NCI-H748 treated with DMSO at 0.1 percent for 48 hours (cell line): ENCODE measurements at regions not wholly inside any gene's neighbourhood (a gene's known extent, or its start where the extent isn't known, plus 50 kb on each side); places are given as distances from the start of the nearest gene placed in this dataset.
"Not testable (repeated sequence)": the region's sequence is repeated elsewhere in the genome, so short reads cannot be mapped to it uniquely, and the experiment has no call there.

ENCODE experiments used
- DNase-seq: peaks from one replicate; lab custom pipeline; 2025; lab: John Stamatoyannopoulos, UW

DNA sequence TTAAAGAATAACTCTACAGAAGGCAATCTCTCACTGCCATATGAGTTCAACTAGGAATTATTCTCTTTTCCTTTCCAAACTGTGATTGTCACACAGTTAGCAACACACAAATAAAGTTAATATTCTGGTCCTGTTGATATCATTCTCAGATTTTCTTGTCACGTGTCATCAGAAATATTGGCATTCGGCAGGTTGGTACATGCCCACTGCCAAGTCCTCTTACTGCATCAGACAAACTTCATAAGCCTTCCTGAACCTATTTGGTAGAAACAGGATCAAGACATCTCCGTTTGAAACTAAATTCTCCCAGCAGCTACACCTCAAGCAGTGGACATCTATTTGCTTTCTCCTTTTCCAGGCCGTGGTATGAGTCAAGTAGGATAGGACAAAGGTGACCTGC, 177.9 kb upstream of the SOX2 start:
- no peak for DNase-seq

DNA sequence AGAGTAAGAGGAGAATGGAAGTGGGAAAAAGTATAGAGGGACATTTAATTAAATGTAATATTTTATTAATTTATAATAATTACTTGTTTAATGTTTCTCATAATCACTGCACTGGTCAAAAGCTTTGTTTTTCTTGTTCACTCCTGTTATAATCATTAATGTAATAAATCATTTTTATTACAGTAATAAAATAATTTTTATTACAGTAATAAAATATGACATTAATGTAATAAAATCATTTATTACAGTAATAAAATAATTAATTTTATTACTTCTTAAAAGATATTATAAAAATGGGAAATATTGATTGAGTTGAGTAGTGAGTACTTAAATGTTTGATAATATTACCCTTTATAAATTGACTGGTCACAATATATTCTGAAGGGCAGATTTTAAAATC, 181.1 kb upstream of the SOX2 start:
- no peak for DNase-seq

DNA sequence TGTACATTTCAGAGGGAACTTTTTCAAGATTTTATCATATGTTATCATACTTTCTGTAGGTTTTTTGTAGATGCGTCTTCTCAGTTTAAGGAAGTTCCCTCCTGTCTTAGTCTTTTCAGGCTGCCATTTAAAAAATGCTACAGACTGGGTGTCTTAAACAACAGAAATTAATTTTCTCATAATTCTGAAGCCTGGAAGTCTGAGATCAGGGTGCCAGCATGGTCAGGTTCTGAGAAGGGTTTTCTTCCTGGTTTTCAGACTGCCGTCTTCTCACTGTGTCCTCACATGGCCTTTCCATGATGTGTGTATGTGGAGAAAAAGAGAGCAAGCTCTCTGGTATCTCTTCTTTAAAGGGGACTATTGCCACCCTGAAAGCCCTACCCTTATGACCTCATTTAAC, 189.9 kb upstream of the SOX2 start:
- DNase-seq, result no peak

DNA sequence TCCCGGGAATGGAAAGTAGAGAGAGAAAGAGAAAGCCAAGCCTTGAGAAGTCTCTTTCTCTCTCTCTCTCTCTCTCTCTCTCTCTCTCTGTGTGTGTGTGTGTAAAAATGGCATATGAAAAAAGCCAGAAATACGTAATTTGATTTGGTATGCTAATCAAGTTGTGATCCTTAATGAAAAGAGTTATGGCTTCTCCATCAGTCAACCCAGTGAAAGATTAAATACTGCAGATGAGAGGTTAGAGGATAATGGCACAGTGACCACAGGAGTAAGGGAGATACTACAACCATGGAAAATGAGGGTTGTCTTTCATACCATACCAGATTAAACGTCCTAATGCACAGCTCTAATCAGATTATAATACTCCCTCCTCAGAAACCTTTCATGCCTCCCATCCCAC, 193.5 kb upstream of the SOX2 start:
- DNase-seq, result no peak

DNA sequence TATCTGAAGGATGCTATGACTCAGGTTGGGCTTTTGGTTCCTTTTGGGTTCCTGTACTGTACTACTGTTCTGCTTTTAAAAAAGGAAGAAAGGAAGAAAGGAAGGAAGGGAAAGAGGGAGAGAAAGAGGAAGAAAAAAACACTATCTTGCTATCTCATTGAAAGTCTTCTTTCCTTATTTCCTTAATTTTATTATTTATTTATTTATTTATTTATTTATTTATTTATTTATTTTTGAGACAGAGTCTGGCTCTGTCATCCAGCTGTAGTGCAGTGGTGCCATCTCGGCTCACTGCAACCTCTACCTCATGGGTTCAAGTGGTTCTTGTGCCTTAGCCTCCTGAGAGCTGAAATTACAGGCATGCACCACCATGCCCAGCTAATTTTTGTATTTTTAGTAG, 198.9 kb upstream of the SOX2 start:
- no peak for DNase-seq

DNA sequence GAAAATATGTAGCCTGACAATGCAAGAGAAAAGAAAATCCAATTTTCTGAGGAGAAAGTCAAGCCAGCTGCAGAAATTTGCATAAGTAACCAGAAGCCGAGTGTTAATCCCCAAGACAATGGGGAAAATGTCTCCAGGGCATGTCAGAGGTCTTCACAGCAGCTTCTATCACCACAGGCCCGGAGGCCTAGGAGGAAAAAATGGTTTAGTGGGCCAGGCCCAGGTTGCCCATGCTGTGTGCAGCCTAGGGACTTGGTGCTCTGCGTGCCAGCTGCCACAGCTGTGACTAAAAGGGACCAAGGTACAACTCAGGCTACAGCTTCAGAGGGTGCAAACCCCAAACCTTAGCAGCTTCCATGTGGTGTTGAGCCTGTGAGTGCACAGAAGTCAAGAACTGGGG, 201.2 kb upstream of the SOX2 start:
- no peak for DNase-seq

DNA sequence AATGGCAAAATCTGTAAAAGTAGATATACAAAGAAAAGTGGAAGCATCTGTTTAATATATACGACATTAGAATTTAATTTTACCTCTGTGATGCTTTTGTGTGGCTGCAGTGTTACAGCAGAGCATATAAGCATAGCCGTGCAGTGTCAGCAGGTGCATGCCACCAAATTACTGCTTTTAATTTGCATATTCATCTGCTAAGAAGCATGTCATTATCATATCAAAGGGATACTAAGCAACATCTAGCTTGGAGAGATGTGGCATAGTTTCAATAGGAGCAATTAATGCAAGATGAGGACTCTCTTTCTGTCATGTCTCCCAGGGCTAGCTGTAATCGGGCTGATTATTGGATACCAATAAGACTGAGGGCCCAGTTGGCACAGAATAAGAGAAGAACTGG, 214.4 kb upstream of the SOX2 start:
- no peak for DNase-seq

DNA sequence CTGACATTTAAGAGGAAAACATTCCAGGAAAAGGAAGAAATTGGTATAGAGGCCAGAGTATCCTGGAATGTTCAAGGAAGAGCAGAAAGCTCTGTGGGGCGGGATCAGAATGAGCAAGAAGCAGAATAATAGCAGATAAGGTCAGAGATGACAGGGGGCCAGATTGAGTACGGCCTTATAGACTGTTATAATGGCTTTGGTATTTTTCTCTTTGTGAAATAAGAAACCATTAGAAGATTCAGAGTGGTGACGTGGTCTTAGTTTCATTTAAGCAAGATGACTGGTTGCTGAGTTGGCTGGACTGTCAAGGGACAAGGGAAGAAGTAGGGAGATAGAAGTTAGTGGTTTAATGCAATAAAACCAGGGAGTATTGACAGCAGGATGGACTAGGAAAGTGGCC, 218.3 kb upstream of the SOX2 start:
- no peak for DNase-seq

DNA sequence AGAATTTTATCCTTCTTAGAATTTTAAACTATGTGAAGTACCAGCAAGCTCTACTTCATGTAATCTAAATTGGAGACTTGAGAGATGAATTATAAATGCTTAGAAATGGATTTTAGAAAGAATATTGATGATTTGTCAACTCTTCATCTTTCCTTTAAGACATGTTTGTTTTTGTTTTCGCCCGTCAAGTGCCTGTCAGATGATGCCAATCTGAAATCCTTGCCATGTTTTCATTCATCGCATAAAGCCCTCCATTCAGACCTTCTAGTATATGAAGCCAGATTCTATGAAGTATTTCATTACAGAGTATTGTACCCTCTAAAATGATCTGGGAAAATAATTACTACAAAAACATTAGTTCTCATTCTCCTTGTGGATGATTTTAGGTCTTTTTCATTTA, 223.2 kb upstream of the SOX2 start:
- DNase-seq, result no peak

DNA sequence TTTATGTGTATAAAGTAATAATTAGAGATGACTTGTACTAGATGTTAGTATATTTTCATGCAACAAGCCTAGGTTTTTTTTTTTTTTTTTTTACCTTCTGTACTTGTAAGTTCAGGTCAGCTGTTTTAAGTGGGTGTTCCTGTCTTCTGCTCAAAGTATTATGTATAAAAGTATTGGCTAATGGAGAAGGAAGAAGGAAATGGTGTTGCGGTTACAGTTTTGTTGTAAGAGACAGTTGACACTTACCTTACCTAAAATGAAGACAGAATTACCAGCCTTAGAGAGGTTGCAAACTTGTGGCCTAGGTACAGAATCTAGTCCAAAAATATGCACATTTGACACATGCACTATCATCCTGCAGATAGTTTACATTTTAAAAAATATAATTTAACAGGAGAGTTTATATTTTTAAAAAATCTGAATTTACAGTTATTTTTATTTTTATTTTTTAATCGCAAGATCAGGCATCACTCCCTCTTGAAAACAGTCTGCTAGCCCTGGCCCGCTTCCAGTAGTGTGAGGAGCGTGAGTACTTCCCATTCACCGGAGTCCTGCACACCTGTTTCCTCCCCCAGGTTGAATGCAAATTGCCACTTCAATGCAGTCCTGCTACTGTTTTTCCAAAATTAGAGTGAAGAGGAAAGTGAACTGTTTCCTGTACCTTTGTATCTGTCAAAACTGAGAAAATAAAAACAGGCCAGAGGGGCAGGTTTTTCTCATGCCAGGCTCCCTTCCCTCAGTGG, 224.3 kb upstream of the SOX2 start:
- peak; percentile 66 for DNase-seq

DNA sequence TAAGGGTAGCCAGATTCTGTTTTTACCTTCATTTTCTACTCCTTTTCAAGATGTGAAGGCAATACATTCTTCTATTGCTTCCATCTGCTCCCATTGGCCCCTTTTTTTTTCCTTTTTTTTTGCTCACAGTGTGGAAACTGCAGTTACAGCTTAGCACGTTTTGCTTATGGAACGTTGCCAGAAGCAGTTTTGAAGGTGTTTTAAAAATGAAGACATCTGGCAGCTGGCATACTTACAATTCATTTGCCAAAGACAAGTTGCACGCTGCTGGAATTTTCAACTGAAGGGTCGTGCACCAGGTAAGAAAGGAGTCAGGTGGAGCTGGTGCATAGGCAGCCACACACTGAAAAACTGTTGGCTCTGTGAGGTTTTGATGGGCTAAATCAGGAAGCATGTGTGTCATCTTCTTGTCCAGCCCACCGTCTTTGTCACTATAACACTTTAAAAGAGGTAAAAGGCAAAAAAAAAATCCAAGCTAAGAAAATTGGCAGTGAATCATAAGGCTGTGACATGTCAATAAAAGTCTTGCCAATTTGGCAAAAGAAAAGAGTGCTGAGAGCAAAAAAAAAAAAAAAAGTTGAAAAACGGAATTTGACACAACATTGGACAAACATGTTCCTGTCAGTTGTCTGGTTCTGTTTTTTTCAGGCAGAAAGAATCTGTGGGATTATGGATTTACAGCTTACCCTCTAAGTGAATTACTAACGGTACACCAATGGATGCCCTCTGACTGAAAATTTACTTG, 225.4 kb upstream of the SOX2 start:
- no peak for DNase-seq

DNA sequence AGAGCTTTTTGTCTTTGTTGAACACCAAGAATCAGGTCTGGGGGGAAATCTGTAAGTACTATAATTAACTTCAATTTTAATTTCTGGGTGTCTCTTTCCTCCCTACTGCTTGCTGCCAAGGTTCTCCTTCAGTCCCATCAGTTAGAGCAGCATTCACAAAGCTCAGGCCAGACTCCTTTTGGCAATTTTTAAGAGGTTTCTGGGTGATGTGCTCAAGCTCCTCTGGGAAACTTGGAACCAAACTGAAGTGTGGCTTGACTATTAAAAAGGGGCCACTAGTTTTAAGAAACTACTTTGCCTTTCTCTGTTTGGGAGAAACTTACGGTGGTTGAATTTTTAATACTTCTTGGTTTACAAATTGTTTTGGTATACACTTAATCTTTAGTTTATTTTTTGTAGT, 227.7 kb upstream of the SOX2 start:
- DNase-seq, result no peak

DNA sequence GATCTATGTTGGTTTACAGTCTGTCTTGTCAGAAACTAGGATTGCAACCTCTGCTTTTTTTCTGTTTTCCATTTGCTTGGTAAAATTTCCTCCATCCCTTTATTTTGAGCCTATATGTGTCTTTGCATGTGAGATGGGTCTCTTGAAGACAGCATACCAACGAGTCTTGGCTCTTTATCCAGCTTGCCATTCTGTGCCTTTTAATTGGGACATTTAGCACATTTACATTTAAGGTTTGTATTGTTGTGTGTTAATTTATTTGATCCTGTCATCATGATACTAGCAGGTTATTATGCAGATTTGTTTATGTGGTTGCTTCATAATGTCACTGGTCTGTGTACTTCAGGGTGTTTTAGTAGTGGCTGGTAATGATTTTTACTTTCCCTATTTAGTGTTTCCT, 236.6 kb upstream of the SOX2 start:
- not testable (repeated sequence) for DNase-seq

DNA sequence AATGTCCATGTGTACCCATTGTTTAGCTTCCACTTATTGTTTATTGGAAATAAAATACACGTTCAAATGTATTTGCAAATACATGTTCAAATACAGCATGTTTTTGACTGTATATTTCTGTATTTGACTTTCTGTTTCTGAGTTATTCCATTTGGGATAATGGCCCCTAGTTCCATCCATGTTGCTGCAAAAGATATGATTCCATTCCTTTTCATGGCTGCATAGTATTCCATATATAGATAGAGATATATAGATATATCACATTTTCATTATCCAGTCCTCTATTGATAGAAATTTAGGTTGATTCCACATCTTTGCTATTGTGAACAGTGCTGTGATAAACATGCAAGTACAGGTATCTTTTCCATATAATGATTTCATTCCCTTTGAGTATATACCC, 241.4 kb upstream of the SOX2 start:
- DNase-seq, result no peak

DNA sequence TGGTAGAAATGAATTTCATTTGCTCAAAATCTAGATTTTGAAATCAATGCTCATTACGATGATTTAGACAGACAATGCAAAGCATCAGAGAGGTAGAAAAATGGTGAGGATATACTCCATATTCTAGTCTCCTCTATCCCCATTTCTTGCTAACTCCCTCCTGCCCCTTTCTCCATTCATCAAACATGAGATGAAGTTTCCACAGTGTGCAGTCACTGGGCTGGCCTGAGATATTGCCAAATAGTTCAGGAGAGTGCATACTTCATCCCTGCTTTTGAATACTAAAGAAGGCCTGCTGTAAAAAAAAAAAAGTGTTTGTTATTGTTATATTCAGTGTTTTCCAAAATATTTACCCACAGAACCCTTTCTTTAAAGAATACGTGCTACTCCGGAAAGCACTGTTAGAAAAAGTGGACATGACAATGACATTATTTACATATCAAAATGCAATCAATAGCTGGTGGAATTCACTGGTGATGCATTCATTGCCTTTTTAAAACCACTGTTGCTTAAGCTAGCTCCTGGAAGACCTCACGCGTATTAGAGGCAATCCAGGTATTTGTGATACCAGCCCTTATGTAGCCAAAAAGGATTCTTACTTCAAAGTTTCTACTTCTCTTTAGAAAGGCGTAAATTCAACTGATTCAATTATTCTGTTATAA, 247.6 kb upstream of the SOX2 start:
- no peak for DNase-seq

DNA sequence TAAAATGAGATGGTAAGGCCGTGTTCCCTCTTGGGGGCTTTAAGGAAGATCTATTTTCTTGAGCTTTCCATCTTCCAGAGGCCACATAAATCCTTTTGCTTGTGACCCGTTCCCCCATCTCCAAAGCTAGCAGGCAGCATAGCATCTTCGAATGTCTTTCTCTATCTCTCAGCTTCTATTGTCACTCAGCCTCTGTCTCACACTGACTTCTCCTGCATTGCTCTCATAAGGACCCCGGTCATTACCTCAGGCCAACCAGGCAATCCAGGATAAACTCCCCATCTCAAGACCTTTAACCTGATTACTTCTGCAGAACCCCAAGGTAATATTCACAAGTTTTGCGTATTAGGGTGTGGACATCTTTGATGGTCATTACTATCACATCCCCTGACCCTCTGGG, 250.3 kb upstream of the SOX2 start:
- DNase-seq, result no peak

DNA sequence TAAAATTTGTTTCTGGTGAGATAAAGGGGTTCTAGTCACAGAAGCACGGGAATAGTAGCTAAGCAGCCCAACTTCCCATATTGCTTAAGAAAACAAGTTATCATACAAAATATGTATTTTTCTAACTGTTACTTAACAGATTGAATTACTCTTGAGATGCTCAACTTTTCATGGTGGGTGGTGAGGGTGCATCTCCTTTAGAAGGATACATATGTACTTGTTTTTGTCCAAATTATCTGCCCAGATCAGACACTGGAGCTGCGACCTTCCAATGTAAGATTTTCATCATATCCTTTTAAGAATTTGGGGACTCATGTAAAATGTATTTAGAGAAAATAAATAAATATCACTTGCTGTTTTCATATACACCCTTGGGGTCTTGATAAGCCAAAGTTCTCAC, 252.2 kb upstream of the SOX2 start:
- no peak for DNase-seq

DNA sequence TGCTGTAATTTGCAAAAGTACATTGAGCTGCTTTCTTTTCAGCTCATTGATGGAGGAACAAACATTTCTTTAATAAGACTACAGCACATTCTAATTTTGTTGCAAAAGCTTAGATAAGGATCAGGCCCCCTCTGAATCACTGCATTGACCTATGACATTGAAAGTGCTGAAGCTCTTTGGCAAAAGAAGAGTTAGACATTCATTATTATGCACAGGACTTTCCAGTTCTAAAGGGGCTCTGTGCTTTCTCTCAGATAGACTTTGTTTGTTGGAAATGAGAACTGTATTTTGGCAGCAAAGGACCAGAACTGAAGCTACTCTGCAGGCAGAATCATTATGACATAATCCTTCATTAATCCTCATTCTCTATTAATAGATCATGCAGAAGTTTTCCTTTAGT, 252.9 kb upstream of the SOX2 start:
- DNase-seq, result no peak

DNA sequence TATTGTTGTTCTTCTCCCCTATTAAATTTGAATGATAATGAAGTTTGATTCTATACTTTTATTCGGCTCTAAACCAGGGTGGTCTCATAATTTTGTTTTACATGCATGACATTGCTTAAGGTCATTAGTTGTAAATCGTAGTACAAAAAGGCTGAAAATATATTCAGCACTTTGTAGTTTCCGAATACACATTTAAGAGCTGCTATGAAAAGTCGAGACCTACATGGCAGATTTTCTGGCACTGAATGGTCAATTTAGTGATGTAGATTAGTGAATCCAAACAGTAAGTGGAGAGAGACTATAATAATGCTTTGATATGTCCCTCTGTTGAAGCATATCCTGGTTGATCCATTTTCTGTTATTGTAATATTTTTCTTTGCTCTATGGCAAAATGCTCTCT, 254.0 kb upstream of the SOX2 start:
- DNase-seq, result no peak

DNA sequence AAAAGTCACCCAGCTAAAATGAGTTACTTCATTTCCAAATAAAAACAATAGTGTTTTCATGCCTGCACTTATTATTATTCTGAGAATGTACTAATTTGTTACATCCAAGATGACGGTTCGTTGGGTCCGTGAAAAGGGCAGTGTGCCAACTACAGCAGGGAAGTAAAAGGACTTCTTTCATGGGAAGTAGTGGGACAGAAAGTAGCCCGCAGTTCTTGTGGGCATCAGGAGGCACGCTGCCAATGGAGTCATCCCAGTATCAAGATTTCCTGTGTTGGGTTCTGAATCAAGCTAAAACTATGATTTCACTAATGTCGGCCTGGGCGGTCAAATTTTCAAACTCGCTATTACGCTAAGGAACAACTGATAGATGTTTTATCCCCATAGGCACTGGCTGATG, 254.5 kb upstream of the SOX2 start:
- DNase-seq, result no peak

DNA sequence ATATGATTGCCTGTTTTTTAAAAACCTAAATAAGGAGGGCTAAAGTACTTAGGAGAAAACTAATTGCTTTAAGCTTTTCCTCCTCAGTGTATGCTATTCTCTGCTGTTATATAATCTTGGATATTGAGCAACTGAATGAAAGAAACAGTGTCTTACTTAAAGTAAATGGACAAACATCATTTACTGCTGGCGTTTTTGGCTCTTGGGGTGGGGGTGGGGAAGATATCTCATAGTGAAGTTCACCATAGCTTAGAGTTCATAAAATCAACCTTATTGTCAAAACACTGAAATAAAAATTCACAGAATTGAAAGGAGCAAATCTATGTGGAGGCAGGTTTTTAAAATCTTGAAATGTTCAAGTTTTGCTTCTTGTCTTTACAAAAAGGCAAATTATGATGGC, 256.4 kb upstream of the SOX2 start:
- no peak for DNase-seq

DNA sequence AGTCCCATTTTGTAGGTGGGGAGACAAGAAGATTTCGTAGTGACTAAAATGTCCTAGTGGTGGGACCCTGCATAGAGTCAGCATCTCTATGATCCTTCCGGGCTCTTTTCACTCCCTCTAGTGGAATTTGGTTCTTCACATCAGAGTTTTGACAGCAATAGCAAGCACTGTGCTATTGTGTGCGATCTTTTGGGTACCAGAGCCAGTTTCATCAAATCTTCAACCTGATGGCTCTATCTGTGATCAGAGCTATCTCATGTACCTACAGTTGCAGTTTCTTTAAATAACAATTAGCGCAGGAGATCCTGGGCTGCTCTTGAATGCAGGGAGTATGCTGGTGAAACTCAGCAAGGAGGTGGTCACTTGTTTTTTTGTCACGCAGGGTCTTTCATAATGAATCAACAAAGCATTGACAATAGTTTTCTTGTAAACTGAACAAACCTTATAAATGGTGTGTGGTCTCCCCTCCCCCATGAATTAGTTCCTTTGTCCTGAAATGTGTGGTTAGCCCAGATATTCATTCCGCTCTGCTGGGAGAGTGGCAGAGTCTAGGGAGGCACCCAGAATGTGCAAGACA, 257.2 kb upstream of the SOX2 start:
- DNase-seq, result no peak

DNA sequence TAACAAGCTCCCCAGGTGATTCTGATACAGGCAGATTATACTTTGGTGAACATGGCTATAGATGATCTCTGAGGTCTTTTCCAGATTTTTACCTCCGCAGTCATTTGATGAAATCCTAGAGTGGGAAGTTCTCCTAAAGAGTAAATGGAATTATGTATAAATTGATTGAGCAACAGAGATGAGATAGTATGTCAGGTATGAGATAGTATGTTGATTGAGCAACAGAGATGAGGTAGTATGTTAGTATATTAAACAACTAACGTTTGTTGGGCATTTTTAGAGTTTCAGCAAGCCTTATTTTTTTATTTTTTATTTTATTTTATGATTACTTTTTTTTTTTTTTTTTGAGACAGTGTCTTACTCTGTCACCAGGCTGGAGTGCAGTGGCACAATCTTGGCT, 265.0 kb upstream of the SOX2 start:
- no peak for DNase-seq
